ENCODE measurements at regions not wholly inside any gene's neighbourhood (a gene's known extent, or its start where the extent isn't known, plus 50 kb on each side); places are given as distances from the start of the nearest gene placed in this dataset.

DNA sequence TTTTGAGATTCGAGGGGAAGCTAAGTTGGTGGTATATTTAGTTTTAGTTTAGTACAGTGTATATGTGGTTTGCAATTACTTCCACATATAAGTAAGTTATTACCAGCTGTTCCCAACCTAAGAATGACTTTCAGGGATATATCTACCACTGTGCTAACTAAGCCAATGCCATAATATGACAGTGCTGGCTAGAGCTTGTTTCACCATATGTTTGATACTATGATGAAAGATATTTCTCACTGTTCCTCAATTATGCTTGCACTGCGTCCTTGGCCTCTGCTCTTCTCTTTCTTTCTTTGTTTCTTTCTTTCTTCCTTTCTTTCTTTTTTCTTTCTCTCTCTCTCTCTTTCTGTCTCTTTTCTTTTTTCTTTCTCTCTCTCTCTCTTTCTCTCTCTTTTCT lies 113.8 kb upstream of the SKAP2 start:
- Histone ChIP-seq H3K79me1 (ENCODE audit: low read depth, low read length) (no peaks in the 10 kb centered on the region), H3K4ac (replicated peaks; ENCODE audit: insufficient read length, low read depth, low read length) (no peak overlapping the region), H3K23me2 (ENCODE audit: low read depth, low read length) (no peaks in the 10 kb centered on the region), H3K79me2 (ENCODE audit: control insufficient read depth in 1 of 2, insufficient read depth in 2 of 2, low read length in 2 of 2) (no peaks in the 10 kb centered on the region), H4K91ac (replicated peaks; ENCODE audit: insufficient read length, low read length) (no peak overlapping the region), H3K4me3 (ENCODE audit: extremely low read depth in 1 of 4, insufficient read depth in 2 of 4, low read depth in 3 of 4, low read length in 4 of 4) (no peak overlapping the region), H3K9me3 (ENCODE audit: insufficient read depth in 2 of 2, low read depth in 1 of 2, low read length in 1 of 2) (no peaks in the 10 kb centered on the region), H3K36me3 (ENCODE audit: control insufficient read depth in 2 of 4, insufficient read depth in 4 of 4, low read length in 3 of 4) (no peaks in the 10 kb centered on the region), H2AFZ (ENCODE audit: low read length) (no peak overlapping the region; the same call in 1 of the 2 replicates), H3K4me2 (ENCODE audit: insufficient read depth in 1 of 2, low read depth in 2 of 2, low read length in 2 of 2) (no peak overlapping the region), H3K18ac (ENCODE audit: extremely low read depth, low read length) (no peak overlapping the region), H3K27ac (ENCODE audit: low read depth, low read length) (no peak overlapping the region), H4K20me1 (replicated peaks in 1 of 2; ENCODE audit: control insufficient read depth in 1 of 2, insufficient read depth in 2 of 2, low read length in 2 of 2) (no peaks in the 10 kb centered on the region), H2BK12ac (ENCODE audit: low read depth, low read length) (no peak overlapping the region), H3K14ac (ENCODE audit: insufficient read length) (no peak overlapping the region), H2BK120ac (replicated peaks; ENCODE audit: low read depth, low read length) (no peak overlapping the region), H3K23ac (ENCODE audit: insufficient read length) (no peak overlapping the region), H3K4me1 (replicated peaks in 1 of 4; ENCODE audit: control insufficient read depth in 3 of 4, insufficient read depth in 4 of 4, low read length in 3 of 4) (no peaks in the 10 kb centered on the region; a peak in 1 of 7 replicates), H3K9ac (replicated peaks in 1 of 4; ENCODE audit: extremely low read depth in 1 of 4, low read depth in 3 of 4, low read length in 3 of 4) (no peak overlapping the region), H2BK5ac (ENCODE audit: low read depth, low read length) (no peak overlapping the region), H2BK20ac (ENCODE audit: low read length) (no peak overlapping the region), H2BK15ac (ENCODE audit: low read length) (no peak overlapping the region), H2AK5ac (ENCODE audit: low read depth, low read length) (no peak overlapping the region), H4K5ac (ENCODE audit: insufficient read length, low read depth, low read length) (no peak overlapping the region), H4K8ac (ENCODE audit: extremely low read depth, insufficient read depth, low read length) (no peak overlapping the region), H3K56ac (replicated peaks; ENCODE audit: insufficient read length, low read depth, low read length) (no peak overlapping the region), H3K27me3 (replicated peaks in 1 of 4; ENCODE audit: control insufficient read depth in 3 of 4, extremely low read depth in 1 of 4, insufficient read depth in 3 of 4, low read length in 3 of 4) (no peaks in the 10 kb centered on the region)
- DNase-seq (ENCODE audit: low read depth in 1 of 2, low spot score in 2 of 2) = no peak
- ChIA-PET POLR2A (ENCODE audit: partially characterized antibody) (interaction anchor here (1.1 kb wide), 1 partner anchor 26 kb away, joined by 3 read pairs; no protein-coding TSS in a partner anchor), CTCF (ENCODE audit: partially characterized antibody) (interaction anchor here (1.2 to 2.2 kb wide), 3 partner anchors 9 to 79 kb away, joined by 3 to 5 read pairs (median 3); no protein-coding TSS in a partner anchor)
- 87% methylated on average over 2 of the region's 2 CpGs; no CpG with 5 or more reads in 1 of the 2 experiments for WGBS, 2 experiments (ENCODE audit: extremely low coverage in 1 of 2, insufficient coverage in 1 of 2, insufficient read length in 1 of 2, insufficient replicate concordance in 2 of 2, low coverage in 1 of 2, low lambda C conversion rate in 2 of 2, missing lambda C conversion rate in 1 of 2)
- no peak for FAIRE-seq
- TF ChIP-seq CHD2 (IDR thresholded peaks at IDR 0.05; ENCODE audit: low read length) (no peak), SIX5 (IDR thresholded peaks at IDR 0.05; ENCODE audit: low read depth, low read length) (no peak), BCL11A (IDR thresholded peaks at IDR 0.05; ENCODE audit: low read depth in 2 of 2, low read length in 2 of 2) (no peak), JUND (IDR thresholded peaks at IDR 0.05; ENCODE audit: low read length) (no peak), SRF (IDR thresholded peaks at IDR 0.05; ENCODE audit: low read depth, low read length) (no peak)
